ENCODE measurements at regions not wholly inside any gene's neighbourhood (a gene's known extent, or its start where the extent isn't known, plus 50 kb on each side); places are given as distances from the start of the nearest gene placed in this dataset.

GRCh38 chr14:104433401-104434213 lies 146.0 kb upstream of the C14orf180 start:
- H3K9ac ChIP-seq (ENCODE audit: low read length) = no peak overlapping the region
- peaks cover 10% of the 10 kb centered on the region for H3K27me3 Mint-ChIP-seq
- no peaks in the 10 kb centered on the region for H4K20me1 ChIP-seq (ENCODE audit: control insufficient read depth, insufficient read depth, low read length, poor library complexity, severe bottlenecking)
- POLR2A ChIA-PET = no interaction called here
- DNase-seq = no peak
- no peaks in the 10 kb centered on the region for H3K36me3 ChIP-seq (replicated peaks in 1 of 2; ENCODE audit: control extremely low read depth in 1 of 2, control insufficient read depth in 1 of 2, extremely low read depth in 1 of 2, insufficient read depth in 2 of 2, low read length in 1 of 2)
- peaks cover 0 to 2% (median 0%) of the 10 kb centered on the region in 4 experiments for H3K27me3 ChIP-seq (replicated peaks in 1 of 4; ENCODE audit: control extremely low read depth in 1 of 4, control insufficient read depth in 3 of 4, insufficient read depth in 4 of 4, low read length in 3 of 4)
- no peak overlapping the region for H3K4me3 Mint-ChIP-seq
- TF ChIP-seq EZH2 (IDR thresholded peaks at IDR 0.05; ENCODE audit: borderline replicate concordance, insufficient read depth, low read depth, low read length, poor library complexity, severe bottlenecking) = no peak
- TF ChIP-seq, protein P1, sequence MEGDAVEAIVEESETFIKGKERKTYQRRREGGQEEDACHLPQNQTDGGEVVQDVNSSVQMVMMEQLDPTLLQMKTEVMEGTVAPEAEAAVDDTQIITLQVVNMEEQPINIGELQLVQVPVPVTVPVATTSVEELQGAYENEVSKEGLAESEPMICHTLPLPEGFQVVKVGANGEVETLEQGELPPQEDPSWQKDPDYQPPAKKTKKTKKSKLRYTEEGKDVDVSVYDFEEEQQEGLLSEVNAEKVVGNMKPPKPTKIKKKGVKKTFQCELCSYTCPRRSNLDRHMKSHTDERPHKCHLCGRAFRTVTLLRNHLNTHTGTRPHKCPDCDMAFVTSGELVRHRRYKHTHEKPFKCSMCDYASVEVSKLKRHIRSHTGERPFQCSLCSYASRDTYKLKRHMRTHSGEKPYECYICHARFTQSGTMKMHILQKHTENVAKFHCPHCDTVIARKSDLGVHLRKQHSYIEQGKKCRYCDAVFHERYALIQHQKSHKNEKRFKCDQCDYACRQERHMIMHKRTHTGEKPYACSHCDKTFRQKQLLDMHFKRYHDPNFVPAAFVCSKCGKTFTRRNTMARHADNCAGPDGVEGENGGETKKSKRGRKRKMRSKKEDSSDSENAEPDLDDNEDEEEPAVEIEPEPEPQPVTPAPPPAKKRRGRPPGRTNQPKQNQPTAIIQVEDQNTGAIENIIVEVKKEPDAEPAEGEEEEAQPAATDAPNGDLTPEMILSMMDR (IDR thresholded peaks at IDR 0.05) = no peak
- no peaks in the 10 kb centered on the region for H3K4me1 Mint-ChIP-seq
- no peaks in the 10 kb centered on the region for H3K79me2 ChIP-seq (ENCODE audit: control insufficient read depth, insufficient read depth, low read length)
- H3K27ac Mint-ChIP-seq = no peak overlapping the region
- no peaks in the 10 kb centered on the region for H3K9me3 ChIP-seq (ENCODE audit: control extremely low read depth in 1 of 3, control insufficient read depth in 2 of 3, insufficient read depth in 1 of 3, low read length in 2 of 3)
- WGBS (ENCODE audit: insufficient coverage) = 88% methylated on average over 29 of the region's 29 CpGs
- CTCF ChIA-PET = no interaction called here
- no peak overlapping the region for H3K4me3 ChIP-seq (ENCODE audit: control extremely low read depth in 1 of 5, extremely low read depth in 1 of 5, insufficient read depth in 1 of 5, low read depth in 2 of 5, low read length in 4 of 5)
- ATAC-seq (ENCODE audit: low read depth) = no peak
- H3K4me1 ChIP-seq (ENCODE audit: control insufficient read depth in 2 of 2, insufficient read depth in 2 of 2, low read length in 2 of 2) = no peaks in the 10 kb centered on the region
- no peak overlapping the region for H3K4me2 ChIP-seq (replicated peaks; ENCODE audit: low read depth, low read length, poor library complexity, severe bottlenecking)
- H3K9me3 Mint-ChIP-seq (ENCODE audit: insufficient read depth) = no peaks in the 10 kb centered on the region
- H3K27ac ChIP-seq (ENCODE audit: low read length in 2 of 2) = no peak overlapping the region
- intact Hi-C loops (cut with micrococcal nuclease) = no loop called here
- no peak overlapping the region for H2AFZ ChIP-seq (ENCODE audit: insufficient read depth, low read depth, low read length, poor library complexity, severe bottlenecking)

DNA sequence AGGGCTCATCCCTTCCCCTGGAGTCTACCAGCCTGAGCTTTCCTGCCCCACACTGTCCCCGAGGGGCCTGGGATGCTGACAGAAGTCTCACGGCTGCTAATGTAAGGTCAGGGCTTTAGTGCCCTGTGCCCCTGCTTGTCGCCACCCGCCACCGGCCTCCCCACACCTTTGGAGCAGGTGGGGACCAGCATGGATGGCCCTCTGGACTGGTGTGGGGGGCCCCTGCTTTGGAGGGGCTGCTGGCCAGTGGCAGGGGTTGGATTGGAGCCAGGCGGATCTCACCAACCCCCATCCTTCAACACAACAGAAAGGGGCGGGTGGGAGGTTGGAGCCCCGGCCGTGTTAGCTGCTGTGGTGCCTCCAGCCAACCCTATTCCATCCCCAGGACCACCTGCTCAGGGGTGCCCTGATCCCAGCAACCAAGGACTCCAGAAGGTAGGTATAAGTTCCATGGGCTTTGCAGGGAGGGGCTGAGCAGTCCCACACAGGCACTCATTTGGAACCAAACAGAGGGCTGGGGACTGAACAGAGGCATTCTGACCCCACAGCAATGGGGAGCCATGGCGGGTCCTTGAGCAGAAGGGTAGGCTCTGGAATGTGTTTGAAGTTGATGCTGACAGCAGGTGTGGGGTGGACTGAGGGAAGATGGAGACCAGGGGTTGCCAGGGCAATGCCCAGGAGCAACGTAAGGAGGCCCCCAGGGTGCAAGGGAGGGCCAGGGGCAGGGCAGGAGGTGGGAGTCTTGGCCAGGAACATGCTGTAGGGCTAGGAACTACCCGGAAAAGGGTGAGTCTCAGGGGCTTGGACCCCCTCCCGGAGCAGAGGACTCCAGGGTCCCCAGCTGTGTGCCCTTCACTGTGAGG lies 145.1 kb upstream of the C14orf180 start:
- CTCF ChIA-PET = no interaction called here
- intact Hi-C loops (cut with micrococcal nuclease) = no loop called here
- 89% methylated on average over 9 of the region's 13 CpGs for WGBS (ENCODE audit: insufficient coverage)

More for the DNA sequence above, 145.1 kb upstream of the C14orf180 start:
- H3K27ac Mint-ChIP-seq = no peak overlapping the region
- H3K4me1 Mint-ChIP-seq = no peaks in the 10 kb centered on the region
- DNase-seq (no peak), ATAC-seq (ENCODE audit: low read depth) (no peak)
- TF ChIP-seq EZH2 (IDR thresholded peaks at IDR 0.05; ENCODE audit: borderline replicate concordance, insufficient read depth, low read depth, low read length, poor library complexity, severe bottlenecking) = no peak
- TF ChIP-seq, protein P1 (IDR thresholded peaks at IDR 0.05) = no peak
- no peaks in the 10 kb centered on the region for H4K20me1 ChIP-seq (ENCODE audit: control insufficient read depth, insufficient read depth, low read length, poor library complexity, severe bottlenecking)
- no peak overlapping the region for H3K4me3 Mint-ChIP-seq
- no peaks in the 10 kb centered on the region for H3K4me1 ChIP-seq (ENCODE audit: control insufficient read depth in 2 of 2, insufficient read depth in 2 of 2, low read length in 2 of 2)
- no peak overlapping the region for H2AFZ ChIP-seq (ENCODE audit: insufficient read depth, low read depth, low read length, poor library complexity, severe bottlenecking)
- no peak overlapping the region for H3K4me2 ChIP-seq (replicated peaks; ENCODE audit: low read depth, low read length, poor library complexity, severe bottlenecking)
- POLR2A ChIA-PET = no interaction called here
- H3K9me3 Mint-ChIP-seq (ENCODE audit: insufficient read depth) = no peaks in the 10 kb centered on the region
- no peak overlapping the region for H3K4me3 ChIP-seq (ENCODE audit: control extremely low read depth in 1 of 5, extremely low read depth in 1 of 5, insufficient read depth in 1 of 5, low read depth in 2 of 5, low read length in 4 of 5)
- no peaks in the 10 kb centered on the region for H3K36me3 ChIP-seq (replicated peaks in 1 of 2; ENCODE audit: control extremely low read depth in 1 of 2, control insufficient read depth in 1 of 2, extremely low read depth in 1 of 2, insufficient read depth in 2 of 2, low read length in 1 of 2)
- no peaks in the 10 kb centered on the region for H3K79me2 ChIP-seq (ENCODE audit: control insufficient read depth, insufficient read depth, low read length)
- peaks cover 0 to 2% (median 0%) of the 10 kb centered on the region in 4 experiments for H3K27me3 ChIP-seq (replicated peaks in 1 of 4; ENCODE audit: control extremely low read depth in 1 of 4, control insufficient read depth in 3 of 4, insufficient read depth in 4 of 4, low read length in 3 of 4)
- H3K9me3 ChIP-seq (ENCODE audit: control extremely low read depth in 1 of 3, control insufficient read depth in 2 of 3, insufficient read depth in 1 of 3, low read length in 2 of 3) = no peaks in the 10 kb centered on the region
- no peak overlapping the region for H3K27ac ChIP-seq (ENCODE audit: low read length in 2 of 2)
- H3K9ac ChIP-seq (ENCODE audit: low read length) = no peak overlapping the region
- H3K27me3 Mint-ChIP-seq = peaks cover 6% of the 10 kb centered on the region
